ENCODE measurements at regions not wholly inside any gene's neighbourhood (a gene's known extent, or its start where the extent isn't known, plus 50 kb on each side); places are given as distances from the start of the nearest gene placed in this dataset.

- TF ChIP-seq CTCF (IDR thresholded peaks at IDR 0.05; ENCODE audit: low read depth, low read length, poor library complexity, severe bottlenecking) (no peak), EZH2phosphoT487 (IDR thresholded peaks at IDR 0.05; ENCODE audit: borderline replicate concordance, low read length) (no peak)
Measured at GRCh38 chr16:79821911-79822310, 221.4 kb upstream of the MAF start.

All from DOHH2 (cell line).